Activated CD8-positive, alpha-beta memory T cell treated with anti-CD3 and anti-CD28 coated beads for 36 hours (primary cell): ENCODE measurements at regions not wholly inside any gene's neighbourhood (a gene's known extent, or its start where the extent isn't known, plus 50 kb on each side); places are given as distances from the start of the nearest gene placed in this dataset.

ENCODE experiments used
- CTCF ChIA-PET: fragments of 350-600 bp; sonication (Branson Sonifier 250); formaldehyde crosslinking; loops from one replicate; lab custom pipeline; 2021; ENCODE audit warnings: antibody characterized with exemption; lab: Charles Lee
- POLR2A ChIA-PET: fragments of 350-600 bp; sonication (Branson Sonifier 250); formaldehyde crosslinking; loops from one replicate; lab custom pipeline; 2021; ENCODE audit warnings: antibody characterized with exemption; lab: Charles Lee

- ChIA-PET CTCF (no interaction called here), POLR2A (no interaction called here)
These were observed 68.1 kb upstream of the F3 start for GRCh38 chr1:94609619-94610018.

GRCh38 chr1:94608852-94609530 lies 67.4 kb upstream of the F3 start:
- ChIA-PET POLR2A (no interaction called here), CTCF (no interaction called here)

GRCh38 chr1:94608142-94608851 lies 66.7 kb upstream of the F3 start:
- ChIA-PET POLR2A (no interaction called here), CTCF (no interaction called here)

- CTCF ChIA-PET, result no interaction called here
These were observed 65.8 kb upstream of the F3 start for GRCh38 chr1:94607398-94607797.

GRCh38 chr1:94606471-94606870 lies 64.9 kb upstream of the F3 start:
- ChIA-PET CTCF (no interaction called here), POLR2A (no interaction called here)

More at GRCh38 chr1:94607398-94607797, 65.8 kb upstream of the F3 start:
- POLR2A ChIA-PET, result no interaction called here

GRCh38 chr1:94603663-94604062 lies 62.1 kb upstream of the F3 start:
- ChIA-PET CTCF (no interaction called here), POLR2A (no interaction called here)

GRCh38 chr1:94602802-94603625 lies 61.5 kb upstream of the F3 start:
- ChIA-PET POLR2A (no interaction called here), CTCF (no interaction called here)

- ChIA-PET POLR2A (no interaction called here), CTCF (no interaction called here)
These were observed 60.8 kb upstream of the F3 start for GRCh38 chr1:94602316-94602715.

GRCh38 chr1:94600556-94600955 lies 59.0 kb upstream of the F3 start:
- POLR2A ChIA-PET, result no interaction called here
- CTCF ChIA-PET, result no interaction called here

GRCh38 chr1:94599095-94599813 lies 57.7 kb upstream of the F3 start:
- ChIA-PET POLR2A (no interaction called here), CTCF (no interaction called here)

- ChIA-PET POLR2A (no interaction called here), CTCF (no interaction called here)
These were observed 56.1 kb upstream of the F3 start for GRCh38 chr1:94597701-94598100.

GRCh38 chr1:94596260-94596659 lies 54.7 kb upstream of the F3 start:
- CTCF ChIA-PET, result no interaction called here
- POLR2A ChIA-PET, result no interaction called here

- ChIA-PET CTCF (no interaction called here), POLR2A (no interaction called here)
These were observed 54.1 kb upstream of the F3 start for GRCh38 chr1:94595658-94596057.

GRCh38 chr1:94593611-94594010 lies 52.1 kb upstream of the F3 start:
- ChIA-PET POLR2A (no interaction called here), CTCF (no interaction called here)

GRCh38 chr1:94592571-94592920 lies 51.0 kb upstream of the F3 start:
- POLR2A ChIA-PET, result no interaction called here
- CTCF ChIA-PET, result no interaction called here

- ChIA-PET POLR2A (no interaction called here), CTCF (no interaction called here)
These were observed 50.4 kb upstream of the F3 start for GRCh38 chr1:94591823-94592570.
